PC-3 (cell line): ENCODE measurements at regions not wholly inside any gene's neighbourhood (a gene's known extent, or its start where the extent isn't known, plus 50 kb on each side); places are given as distances from the start of the nearest gene placed in this dataset.

Experiments
- EZH2 ChIP-seq: fragments of 300-600 bp; sonication (generic); IDR thresholded peaks from one replicate; pipeline ENCODE4 v1.6.1; 2017; ENCODE audit warnings: antibody characterized with exemption, mild to moderate bottlenecking, low read length; ENCODE audit not compliant: unreplicated experiment
- TF ChIP-seq, protein P1 (sequence below): fragments of 300-600 bp; sonication (generic); conservative IDR thresholded peaks from 2 replicates; pipeline ENCODE4 v1.5.1; 2017; ENCODE audit warnings: antibody characterized with exemption, low read depth, mild to moderate bottlenecking, low read length

DNA sequence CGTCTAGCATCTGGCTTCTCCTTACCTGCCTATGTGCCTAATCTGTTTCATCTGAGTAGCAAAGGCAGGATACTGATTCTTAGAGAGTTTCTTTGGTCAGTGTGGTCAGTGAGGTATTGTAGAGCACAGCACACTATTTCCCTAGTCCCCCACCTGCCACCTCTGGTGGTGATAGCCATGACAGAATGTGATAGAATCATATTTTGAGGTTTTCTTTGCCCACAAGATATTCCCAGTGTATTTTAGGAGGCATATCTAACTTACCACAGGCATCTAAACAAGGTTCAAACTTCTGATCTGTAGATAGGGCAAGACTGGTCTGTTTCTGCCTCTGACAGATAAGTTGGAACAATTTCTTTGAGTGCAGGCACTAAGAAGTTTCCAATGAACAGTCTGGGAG lies 188.0 kb downstream of the SOX2 start:
- TF ChIP-seq, protein P1, sequence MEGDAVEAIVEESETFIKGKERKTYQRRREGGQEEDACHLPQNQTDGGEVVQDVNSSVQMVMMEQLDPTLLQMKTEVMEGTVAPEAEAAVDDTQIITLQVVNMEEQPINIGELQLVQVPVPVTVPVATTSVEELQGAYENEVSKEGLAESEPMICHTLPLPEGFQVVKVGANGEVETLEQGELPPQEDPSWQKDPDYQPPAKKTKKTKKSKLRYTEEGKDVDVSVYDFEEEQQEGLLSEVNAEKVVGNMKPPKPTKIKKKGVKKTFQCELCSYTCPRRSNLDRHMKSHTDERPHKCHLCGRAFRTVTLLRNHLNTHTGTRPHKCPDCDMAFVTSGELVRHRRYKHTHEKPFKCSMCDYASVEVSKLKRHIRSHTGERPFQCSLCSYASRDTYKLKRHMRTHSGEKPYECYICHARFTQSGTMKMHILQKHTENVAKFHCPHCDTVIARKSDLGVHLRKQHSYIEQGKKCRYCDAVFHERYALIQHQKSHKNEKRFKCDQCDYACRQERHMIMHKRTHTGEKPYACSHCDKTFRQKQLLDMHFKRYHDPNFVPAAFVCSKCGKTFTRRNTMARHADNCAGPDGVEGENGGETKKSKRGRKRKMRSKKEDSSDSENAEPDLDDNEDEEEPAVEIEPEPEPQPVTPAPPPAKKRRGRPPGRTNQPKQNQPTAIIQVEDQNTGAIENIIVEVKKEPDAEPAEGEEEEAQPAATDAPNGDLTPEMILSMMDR = no peak
- TF ChIP-seq EZH2 = no peak
